HG02642 (cell line): ENCODE measurements at regions not wholly inside any gene's neighbourhood (a gene's known extent, or its start where the extent isn't known, plus 50 kb on each side); places are given as distances from the start of the nearest gene placed in this dataset.
"Not testable (repeated sequence)": the region's sequence is repeated elsewhere in the genome, so short reads cannot be mapped to it uniquely, and the experiment has no call there.

Experiments used
- ATAC-seq: cut with Tn5 transposase; IDR thresholded peaks from one replicate; pipeline ENCODE4 v1.9.1; 2021; ENCODE audit warnings: mild to moderate bottlenecking; ENCODE audit not compliant: unreplicated experiment, poor library complexity

- no peak for ATAC-seq
These were observed 115.6 kb upstream of the KIF26B start for GRCh38 chr1:245039196-245039595.

GRCh38 chr1:245036102-245036501 lies 118.7 kb upstream of the KIF26B start:
- no peak for ATAC-seq

GRCh38 chr1:245031041-245031440 lies 123.7 kb upstream of the KIF26B start:
- no peak for ATAC-seq

GRCh38 chr1:245026247-245026646 lies 128.5 kb upstream of the KIF26B start:
- no peak for ATAC-seq

- ATAC-seq, result no peak
These were observed 129.3 kb upstream of the KIF26B start for GRCh38 chr1:245025525-245025924.

- ATAC-seq, result no peak
These were observed 131.6 kb upstream of the KIF26B start for GRCh38 chr1:245023222-245023621.

- no peak for ATAC-seq
These were observed 134.8 kb upstream of the KIF26B start for GRCh38 chr1:245019910-245020486.

GRCh38 chr1:245016700-245017099 lies 138.1 kb upstream of the KIF26B start:
- ATAC-seq, result no peak

- no peak for ATAC-seq
These were observed 139.8 kb upstream of the KIF26B start for GRCh38 chr1:245015031-245015430.

GRCh38 chr1:245014247-245015029 lies 140.3 kb upstream of the KIF26B start:
- no peak for ATAC-seq

GRCh38 chr1:245010018-245010614 lies 144.7 kb upstream of the KIF26B start:
- no peak for ATAC-seq

- no peak for ATAC-seq
These were observed 144.4 kb upstream of the HNRNPU start for GRCh38 chr1:245008761-245009160.

- no peak for ATAC-seq
These were observed 143.5 kb upstream of the HNRNPU start for GRCh38 chr1:245007852-245008251.

- ATAC-seq, result no peak
These were observed 138.9 kb upstream of the HNRNPU start for GRCh38 chr1:245003246-245003645.

GRCh38 chr1:245001252-245001651 lies 136.9 kb upstream of the HNRNPU start:
- no peak for ATAC-seq

- peak; percentile 55 for ATAC-seq
These were observed 136.5 kb upstream of the HNRNPU start for GRCh38 chr1:245000872-245001188.

GRCh38 chr1:244999644-245000043 lies 135.3 kb upstream of the HNRNPU start:
- not testable (repeated sequence) for ATAC-seq

- ATAC-seq, result no peak
These were observed 134.5 kb upstream of the HNRNPU start for GRCh38 chr1:244998717-244999346.

- ATAC-seq, result no peak
These were observed 131.5 kb upstream of the HNRNPU start for GRCh38 chr1:244995602-244996400.

- ATAC-seq, result no peak
These were observed 128.5 kb upstream of the HNRNPU start for GRCh38 chr1:244992833-244993232.

- no peak for ATAC-seq
These were observed 125.5 kb upstream of the HNRNPU start for GRCh38 chr1:244989813-244990212.
